Stimulated activated CD4-positive, alpha-beta T cell treated with anti-CD3 and anti-CD28 coated beads, TNF-alpha, amount 100 ng/mL, for 48 hours (primary cell): ENCODE measurements at regions not wholly inside any gene's neighbourhood (a gene's known extent, or its start where the extent isn't known, plus 50 kb on each side); places are given as distances from the start of the nearest gene placed in this dataset.

ENCODE experiments used
- DNase-seq, 3 donors: peaks; one replicate each; pipeline ENCODE4 v3.0.0-alpha.2; 2020; ENCODE audit warnings: low read depth in 3 of 3

DNA sequence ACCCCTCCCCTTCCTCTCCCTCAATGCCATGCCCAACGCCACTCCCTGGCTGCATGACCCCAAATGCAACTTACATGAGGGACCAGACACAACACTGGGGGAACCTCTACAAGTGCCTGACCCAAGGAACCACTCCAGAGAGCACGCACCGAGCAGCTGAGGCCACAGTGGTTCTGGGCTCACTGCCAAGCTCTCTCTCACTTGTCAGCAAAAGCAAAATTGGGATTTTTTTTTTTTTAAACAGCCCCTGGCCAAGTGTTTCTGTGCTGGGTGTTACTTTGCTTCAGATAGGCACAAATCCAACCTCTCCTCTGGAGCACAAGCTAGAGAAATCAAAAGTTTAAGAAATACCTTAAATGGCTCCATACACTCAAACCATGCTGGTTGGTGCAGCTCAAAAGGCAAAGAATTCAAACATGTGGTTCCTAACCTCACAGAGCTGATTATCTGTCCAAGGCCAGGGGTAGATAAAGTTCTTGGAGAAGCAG is 363.0 kb downstream of the SETD4 start:
- DNase-seq, result no peak

GRCh38 chr21:35696644-35697043 is 363.7 kb downstream of the SETD4 start:
- no peak for DNase-seq

DNA sequence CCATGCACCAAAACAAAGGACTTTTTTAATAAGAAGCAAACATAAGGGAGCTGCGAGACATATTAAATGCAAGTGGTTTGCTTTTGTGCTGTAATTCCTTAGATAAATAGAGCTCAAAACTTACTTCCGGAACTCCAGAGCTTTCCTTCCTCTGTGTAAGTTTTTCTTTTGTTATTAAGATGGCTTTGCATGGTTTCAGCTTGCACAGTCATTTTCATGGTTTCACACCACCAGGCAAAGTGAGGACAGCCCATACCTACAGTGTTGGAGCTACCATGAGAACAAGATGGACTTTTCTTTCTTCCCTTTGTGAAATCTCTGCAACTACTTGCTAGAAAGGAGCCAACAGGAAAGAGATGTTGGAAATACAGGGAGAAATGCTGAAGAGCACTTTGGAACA is 368.0 kb downstream of the SETD4 start:
- no peak for DNase-seq

DNA sequence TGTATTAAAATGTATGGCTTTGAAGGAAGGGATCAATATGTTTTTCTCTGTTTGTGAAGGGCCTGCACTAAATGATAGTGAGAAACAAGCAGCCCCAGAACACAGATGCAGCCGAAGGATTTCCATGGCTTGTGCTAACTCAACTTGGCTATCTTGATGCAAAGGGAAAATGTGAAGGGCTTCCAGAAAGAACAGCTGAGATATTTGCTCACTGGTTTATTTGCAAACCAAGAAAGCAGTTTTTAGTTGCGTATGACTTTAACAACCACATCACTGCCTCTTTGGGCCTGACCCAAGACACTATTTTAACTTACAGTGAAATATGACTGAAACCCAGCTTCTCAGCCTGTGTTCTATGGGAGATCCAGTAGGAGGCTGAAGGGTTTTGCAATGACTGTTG is 369.9 kb downstream of the SETD4 start:
- DNase-seq, result no peak

DNA sequence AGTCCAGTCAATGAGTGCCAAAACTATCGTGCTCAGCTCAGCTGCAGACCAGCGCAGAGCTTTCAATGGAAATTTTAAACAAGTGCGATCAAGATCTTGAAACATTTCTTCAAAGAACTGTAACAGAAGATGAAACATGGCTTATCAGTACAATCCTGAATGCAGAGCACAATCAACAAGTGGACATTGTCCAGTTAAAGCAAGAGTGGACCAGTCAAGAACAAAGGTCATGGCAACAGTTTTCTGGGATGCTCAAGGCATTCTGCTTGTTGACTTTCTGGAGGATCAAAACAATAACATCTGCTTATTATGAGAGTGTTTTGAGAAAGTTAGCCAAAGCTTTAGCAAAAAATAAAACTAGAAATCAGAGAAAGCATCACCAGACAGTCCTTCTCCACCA is 374.2 kb downstream of the SETD4 start:
- DNase-seq, result no peak

DNA sequence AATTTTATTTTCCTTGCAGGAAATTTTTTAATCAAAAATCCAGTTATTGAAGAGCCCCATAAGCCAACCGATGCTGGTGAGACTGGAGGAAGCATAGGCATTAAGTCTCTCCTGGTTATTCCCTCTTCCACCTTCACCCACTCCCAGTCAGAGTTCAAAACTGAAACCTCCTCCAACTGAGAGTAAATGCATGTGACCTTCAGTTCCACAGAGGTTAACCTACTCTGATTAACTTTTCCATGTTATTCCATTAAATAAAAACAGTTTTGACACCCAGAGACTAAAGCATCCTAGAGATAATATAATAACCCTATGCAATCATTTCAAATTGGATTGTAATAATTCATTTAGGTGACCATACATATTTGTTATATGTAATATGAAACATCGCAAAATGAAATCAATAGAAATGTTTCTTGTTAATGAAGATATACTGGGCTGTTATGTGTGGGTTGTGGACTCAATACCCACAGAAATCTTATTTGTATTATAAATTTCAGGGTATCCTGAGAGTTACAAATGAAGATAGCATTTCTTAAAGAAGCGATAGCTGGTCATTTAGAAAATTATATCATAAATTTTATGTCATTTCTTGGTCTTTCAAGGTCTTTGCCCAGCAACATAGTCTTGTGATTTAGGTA is 376.5 kb downstream of the SETD4 start:
- DNase-seq, result no peak

GRCh38 chr21:35682904-35683549 is 377.3 kb downstream of the SETD4 start:
- no peak for DNase-seq

DNA sequence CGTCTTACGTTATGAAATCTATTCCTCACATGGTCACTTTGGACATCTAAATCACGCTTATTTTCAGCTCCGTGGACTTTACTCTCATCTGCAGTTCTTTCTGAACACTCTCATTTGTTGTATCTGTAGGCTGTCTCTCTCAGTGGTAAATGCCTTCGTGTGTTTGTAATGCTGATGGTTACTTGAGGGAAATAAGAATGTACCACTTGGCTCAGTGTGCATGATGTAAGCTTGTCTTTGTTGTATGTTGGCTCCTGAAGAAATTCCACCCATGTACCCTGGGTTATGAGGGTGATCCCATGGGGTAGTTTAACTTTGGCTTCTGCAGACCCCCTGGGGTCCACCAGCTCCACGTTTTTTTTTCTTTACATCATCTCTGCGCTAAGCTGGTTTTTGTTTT is 378.4 kb downstream of the SETD4 start:
- DNase-seq, result no peak

DNA sequence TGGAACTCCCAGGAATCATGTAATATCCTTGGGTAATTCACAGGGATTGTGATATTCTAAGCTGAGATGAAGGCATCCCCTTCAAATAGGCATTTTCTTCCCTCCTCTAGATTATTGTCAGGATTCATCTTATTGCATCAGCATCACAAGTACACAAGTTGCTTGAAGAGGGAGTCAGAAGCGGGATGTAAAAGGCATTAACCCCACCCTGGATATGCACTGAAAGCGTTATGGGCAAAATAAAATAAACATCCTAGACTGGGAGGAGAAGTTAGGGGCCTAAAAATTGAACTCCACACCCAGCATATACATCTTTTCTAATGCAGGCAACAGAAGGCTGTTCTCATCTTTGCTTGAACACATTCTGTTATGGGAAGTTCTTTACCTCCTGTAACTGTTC is 381.2 kb downstream of the SETD4 start:
- no peak for DNase-seq

GRCh38 chr21:35678393-35678792 is 381.9 kb downstream of the SETD4 start:
- DNase-seq, result no peak

DNA sequence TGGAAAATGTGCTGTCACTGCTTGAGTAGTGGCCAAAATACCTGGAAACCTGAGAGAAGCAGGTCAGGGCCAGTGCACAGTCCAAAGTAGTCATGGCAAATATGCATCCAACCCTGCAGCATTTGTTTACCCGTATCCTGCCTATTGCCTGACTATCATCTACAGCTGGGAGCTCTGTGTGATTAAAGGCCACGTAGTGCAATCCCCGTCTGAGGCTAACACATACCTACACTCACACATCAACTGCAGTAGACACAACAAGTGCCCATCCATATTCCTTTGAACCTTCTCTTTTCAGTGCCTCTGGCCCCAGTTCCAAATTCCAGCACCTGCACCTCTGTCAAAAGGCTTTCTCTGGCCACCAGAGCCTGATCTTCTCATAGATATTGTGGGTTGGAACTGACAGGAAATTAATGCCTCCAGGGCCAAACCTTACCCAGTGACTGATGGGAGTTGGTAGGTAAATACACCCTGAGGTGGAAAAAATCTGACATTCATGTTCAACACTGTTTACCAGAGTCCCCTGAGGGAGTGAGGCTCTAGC is 383.0 kb downstream of the SETD4 start:
- DNase-seq, result no peak

DNA sequence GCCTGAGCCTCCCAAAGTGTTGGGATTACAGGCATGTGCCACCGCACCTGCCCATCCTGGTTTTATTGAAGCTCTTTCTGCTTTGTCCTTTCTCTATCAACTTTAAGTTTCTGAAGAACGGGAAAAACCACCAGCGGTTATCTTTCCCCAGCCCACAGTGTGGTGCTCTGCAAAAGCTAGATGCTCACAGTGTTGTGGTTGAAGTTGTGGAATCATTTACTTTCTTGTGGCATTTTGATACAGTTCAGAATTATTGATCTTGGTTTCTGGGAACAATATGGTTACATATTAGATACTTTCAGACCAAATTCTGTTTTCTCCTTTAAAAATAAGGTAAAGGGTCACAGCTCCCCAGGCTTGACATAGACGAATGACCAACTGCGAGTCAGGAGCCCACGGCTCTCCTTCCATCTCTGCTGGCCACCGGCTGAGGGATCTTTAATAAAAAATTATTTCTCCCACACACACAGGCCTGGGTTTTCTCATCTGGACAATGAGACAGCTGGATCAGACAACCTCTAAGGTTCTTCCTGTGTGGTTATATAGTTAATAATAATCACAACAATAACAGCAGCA is 385.3 kb downstream of the SETD4 start:
- no peak for DNase-seq

- DNase-seq, result no peak
Observed at GRCh38 chr21:35674091-35674671, 386.1 kb downstream of the SETD4 start.

DNA sequence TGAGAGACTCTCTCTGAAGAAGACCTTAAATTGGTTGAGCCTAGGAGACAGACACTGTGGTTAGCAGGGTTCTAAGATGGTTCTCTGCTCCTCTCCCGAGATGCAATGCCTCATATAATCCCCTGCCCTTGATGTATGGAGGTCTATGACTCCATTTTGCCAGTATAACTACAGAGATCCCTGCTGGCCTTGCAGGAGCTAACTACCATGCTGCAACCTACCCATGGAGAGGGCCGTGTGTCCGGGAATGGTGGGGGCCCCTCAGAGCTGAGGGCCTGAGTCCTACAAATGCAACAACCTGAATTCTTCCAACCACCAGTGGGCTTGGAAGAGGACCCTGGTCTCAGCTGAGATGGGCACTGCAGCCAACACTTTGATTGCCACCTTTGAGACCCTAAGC is 388.0 kb downstream of the SETD4 start:
- no peak for DNase-seq

DNA sequence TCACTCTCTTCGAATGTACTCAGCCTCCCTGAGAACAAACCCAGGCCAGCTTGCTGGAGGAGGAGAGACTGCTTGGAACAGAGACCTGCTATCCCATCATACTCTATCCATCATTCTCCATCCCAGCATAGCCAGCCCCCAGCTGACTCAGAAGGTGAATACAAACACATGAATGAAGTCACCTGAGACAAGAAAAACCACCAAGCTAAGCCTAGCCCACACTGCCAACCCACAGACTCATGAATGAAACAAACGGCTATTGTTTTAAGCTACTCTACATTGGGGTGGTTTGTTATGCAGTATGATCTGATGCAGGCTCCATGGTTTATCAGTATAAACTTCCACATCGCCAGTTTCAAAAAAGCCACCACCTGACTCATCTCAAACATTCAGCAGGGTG is 395.6 kb downstream of the SETD4 start:
- no peak for DNase-seq

DNA sequence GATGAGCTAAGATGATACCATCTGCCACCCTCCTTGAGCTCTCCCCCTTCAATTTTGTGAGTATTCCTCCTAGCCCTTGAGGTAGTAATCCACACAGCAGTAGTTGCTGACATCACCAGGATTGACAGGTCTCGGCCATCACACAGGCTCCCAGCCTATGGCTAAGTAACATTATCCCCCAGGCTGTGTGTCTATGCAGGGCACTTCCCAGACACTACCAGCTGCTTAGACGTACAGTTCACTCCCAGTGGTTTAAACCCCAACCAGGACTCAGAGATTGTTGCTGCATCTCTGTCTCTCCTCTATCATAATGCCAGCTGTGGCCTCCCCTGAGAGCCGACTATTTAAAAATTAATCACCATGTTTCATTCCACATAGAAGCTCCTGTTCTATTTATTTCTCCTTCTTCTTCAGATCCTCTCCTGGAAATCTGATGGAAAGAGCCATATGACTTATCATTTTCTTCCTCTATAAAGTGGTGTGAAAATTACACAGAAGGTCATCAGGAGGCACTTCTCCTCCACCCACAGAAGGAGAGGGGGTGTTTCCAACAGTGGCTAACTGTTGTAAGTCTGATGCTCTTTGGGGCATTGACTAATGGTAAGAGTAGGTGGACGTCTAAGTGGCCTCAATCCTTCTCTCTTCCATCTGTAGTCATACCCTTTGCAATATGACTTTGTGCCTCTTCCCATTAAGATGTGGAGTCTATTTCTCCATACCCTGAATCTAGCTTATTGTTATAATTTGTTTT is 396.3 kb downstream of the SETD4 start:
- no peak for DNase-seq

DNA sequence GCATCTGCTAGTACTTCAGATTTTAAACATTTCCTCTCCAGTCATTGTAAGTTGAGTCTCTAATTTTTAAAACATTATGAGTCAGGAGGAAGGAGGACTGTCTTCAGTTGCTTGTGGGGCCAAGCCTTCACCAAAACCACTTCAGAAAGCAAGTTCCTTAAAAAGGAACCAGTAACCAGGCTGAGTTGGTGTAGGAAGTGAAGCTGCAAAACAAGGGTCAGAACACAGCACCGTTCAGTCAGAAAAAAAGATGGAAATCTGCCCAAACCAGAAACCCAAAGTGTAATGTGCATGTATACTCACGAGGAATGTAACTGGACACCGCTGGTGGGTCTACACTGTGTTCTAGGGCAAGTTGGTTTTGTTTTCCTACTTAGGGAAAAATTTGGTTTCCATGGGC is 402.1 kb downstream of the SETD4 start:
- no peak for DNase-seq

DNA sequence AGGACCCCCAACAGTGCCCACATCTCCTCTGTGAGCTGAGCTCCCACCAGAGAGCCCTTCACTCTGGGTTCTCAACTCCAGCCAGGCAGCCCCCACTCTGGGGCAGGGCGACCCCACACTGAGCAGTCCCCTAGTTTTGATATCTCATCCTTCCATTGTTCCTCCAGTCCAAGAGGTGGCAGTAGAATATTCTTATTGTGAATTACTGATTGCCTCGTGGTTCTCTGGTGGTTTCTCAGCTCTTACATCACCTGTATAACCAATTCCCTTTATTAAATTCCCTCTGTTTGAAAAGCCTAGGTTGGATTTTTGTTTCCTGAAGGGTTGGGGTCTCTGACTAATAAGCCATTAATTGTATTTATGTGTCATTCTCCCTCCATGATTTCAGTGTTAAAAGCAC is 407.5 kb downstream of the SETD4 start:
- DNase-seq, result no peak

- DNase-seq, result no peak
Observed at GRCh38 chr21:35652196-35652595, 408.1 kb downstream of the SETD4 start.

DNA sequence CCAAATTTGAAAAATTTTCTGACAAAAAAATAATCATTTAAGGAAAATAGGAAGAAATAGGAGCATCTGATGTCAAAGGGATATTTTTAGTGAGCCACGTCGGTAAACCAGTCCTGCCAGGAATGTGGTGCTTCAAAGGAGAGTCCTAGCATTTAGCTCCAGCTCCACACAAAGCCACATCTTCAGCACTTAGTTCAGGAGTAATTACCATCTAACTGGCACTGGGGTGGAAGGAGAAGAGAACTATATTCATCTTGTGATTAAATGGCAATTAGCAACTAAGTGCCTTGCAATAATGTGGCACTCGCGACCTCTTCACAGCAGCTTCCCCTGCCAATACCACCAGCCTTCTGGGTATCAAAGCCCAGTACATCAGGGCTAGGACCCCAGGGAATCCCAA is 409.1 kb downstream of the SETD4 start:
- DNase-seq, result no peak

DNA sequence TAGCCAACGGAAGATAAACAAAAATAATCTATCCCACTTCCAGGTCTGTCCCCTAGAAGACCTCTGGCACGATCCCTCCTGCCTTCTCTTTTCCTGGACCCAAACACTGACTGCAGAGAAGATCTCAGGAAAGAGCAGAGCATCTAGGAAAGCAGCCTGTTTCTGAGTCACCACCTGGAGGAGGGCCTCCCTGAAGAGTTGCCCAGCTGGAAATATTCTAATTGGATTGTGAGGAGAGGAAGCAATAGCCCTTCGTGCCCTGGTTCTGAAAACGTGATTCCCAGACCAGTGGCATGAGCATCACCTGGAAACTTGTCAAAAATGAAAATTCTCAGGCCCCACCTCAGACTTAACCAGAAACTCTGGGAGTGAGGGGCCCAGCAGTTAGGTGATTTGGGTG is 411.1 kb downstream of the SETD4 start:
- no peak for DNase-seq

DNA sequence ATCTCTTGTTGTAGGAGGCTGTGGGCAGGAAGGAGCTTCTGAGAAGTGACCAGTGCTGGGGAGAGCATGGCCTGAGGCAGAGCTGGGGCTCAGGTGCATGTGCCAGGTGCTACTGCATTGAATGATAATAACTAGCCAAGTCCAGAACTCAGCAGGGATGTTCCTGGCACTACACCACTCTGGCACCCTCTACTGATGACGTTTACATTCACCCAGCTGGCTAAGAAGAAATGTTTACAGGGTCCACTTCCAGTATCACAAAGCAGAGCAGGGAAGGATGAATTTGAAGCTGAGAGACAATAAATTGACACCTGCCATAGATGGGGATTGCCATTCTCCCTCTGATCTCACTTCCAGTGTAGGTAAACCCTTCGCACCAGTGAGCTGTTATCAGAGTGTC is 411.8 kb downstream of the SETD4 start:
- DNase-seq, result no peak
